OCI-LY1 (cell line): ENCODE measurements at regions not wholly inside any gene's neighbourhood (a gene's known extent, or its start where the extent isn't known, plus 50 kb on each side); places are given as distances from the start of the nearest gene placed in this dataset.

ENCODE experiments used
- H2AFZ ChIP-seq: fragments of 200-600 bp; sonication (generic), shearing (Covaris generic); 2 replicates; pipeline ENCODE4 v1.6.0; 2014; ENCODE audit warnings: antibody characterized with exemption, mild to moderate bottlenecking, low read length
- H3F3A ChIP-seq: fragments of 200-600 bp; sonication (generic), shearing (Covaris generic); 2 replicates; pipeline ENCODE4 v1.6.0; 2014; ENCODE audit warnings: mild to moderate bottlenecking, antibody characterized with exemption, low read length, moderate library complexity; ENCODE audit not compliant: insufficient read depth
- H3K27ac ChIP-seq: fragments of 200-600 bp; sonication (generic); 2 replicates; pipeline ENCODE4 v1.5.1; 2014; ENCODE audit warnings: low read length, mixed run types, mild to moderate bottlenecking, low read depth; ENCODE audit not compliant: poor library complexity, severe bottlenecking
- H3K27me3 ChIP-seq: fragments of 200-600 bp; sonication (generic); 2 replicates; pipeline ENCODE4 v1.6.0; 2014; ENCODE audit warnings: antibody characterized with exemption, mild to moderate bottlenecking, low read length, moderate library complexity; ENCODE audit not compliant: insufficient read depth
- H3K36me3 ChIP-seq: fragments of 200-600 bp; sonication (generic); 2 replicates; pipeline ENCODE4 v1.6.1; 2014; ENCODE audit warnings: mild to moderate bottlenecking, antibody characterized with exemption, low read length, moderate library complexity, mixed read lengths; ENCODE audit not compliant: insufficient read depth
- H3K4me1 ChIP-seq: fragments of 200-600 bp; sonication (generic); 2 replicates; pipeline ENCODE4 v1.5.1; 2014; ENCODE audit warnings: mild to moderate bottlenecking, low read length, moderate library complexity; ENCODE audit not compliant: insufficient read depth, severe bottlenecking
- H3K4me2 ChIP-seq: fragments of 200-600 bp; sonication (generic), shearing (Covaris generic); 2 replicates; pipeline ENCODE4 v1.6.1; 2014; ENCODE audit warnings: low read length
- H3K4me3 ChIP-seq: fragments of 200-600 bp; sonication (generic); 2 replicates; pipeline ENCODE4 v1.5.1; 2014; ENCODE audit warnings: low read length, low read depth, mild to moderate bottlenecking, mixed read lengths; ENCODE audit not compliant: poor library complexity, severe bottlenecking
- H3K79me2 ChIP-seq: fragments of 200-600 bp; shearing (Covaris generic); 2 replicates; pipeline ENCODE4 v1.6.1; 2016; ENCODE audit warnings: mixed run types, low read length, mixed read lengths; ENCODE audit not compliant: insufficient read depth
- H3K9ac ChIP-seq: fragments of 200-600 bp; sonication (generic), shearing (Covaris generic); 2 replicates; pipeline ENCODE4 v1.6.1; 2014; ENCODE audit warnings: mild to moderate bottlenecking, low read length, mixed read lengths
- H3K9me2 ChIP-seq: fragments of 200-600 bp; sonication (generic), shearing (Covaris generic); 2 replicates; pipeline ENCODE4 v1.6.1; 2014; ENCODE audit warnings: low read depth, mild to moderate bottlenecking, low read length, mixed read lengths
- H3K9me3 ChIP-seq: fragments of 200-600 bp; shearing (Covaris generic); 2 replicates; pipeline ENCODE4 v1.6.1; 2014; ENCODE audit warnings: low read length, mixed read lengths
- H4K20me1 ChIP-seq: fragments of 200-600 bp; sonication (generic), shearing (Covaris generic); 2 replicates; pipeline ENCODE4 v1.6.0; 2016; ENCODE audit warnings: mild to moderate bottlenecking, low read length; ENCODE audit not compliant: insufficient read depth
- CTCF ChIP-seq: fragments of 200-600 bp; sonication (generic), shearing (Covaris generic); IDR thresholded peaks from 2 replicates; pipeline ENCODE4 v1.5.1; 2017; ENCODE audit warnings: mild to moderate bottlenecking, antibody characterized with exemption, low read length, moderate library complexity, mixed read lengths
- EZH2 ChIP-seq: fragments of 200-600 bp; sonication (generic), shearing (Covaris generic); IDR thresholded peaks from 2 replicates; pipeline ENCODE4 v1.8.0; 2017; ENCODE audit warnings: borderline replicate concordance, mixed run types, mild to moderate bottlenecking, antibody characterized with exemption, low read length, moderate library complexity, mixed read lengths

- H2AFZ ChIP-seq, result no peak overlapping the region
- no peak overlapping the region for H3K4me3 ChIP-seq
- no peaks in the 10 kb centered on the region for H3K9me3 ChIP-seq
- no peaks in the 10 kb centered on the region for H3K79me2 ChIP-seq
- no peak for TF ChIP-seq EZH2
- no peak for TF ChIP-seq CTCF
- H4K20me1 ChIP-seq, result no peaks in the 10 kb centered on the region
- H3F3A ChIP-seq, result no peaks in the 10 kb centered on the region
- H3K36me3 ChIP-seq, result no peaks in the 10 kb centered on the region; the same call in 1 of the 2 replicates
- no peak overlapping the region for H3K27ac ChIP-seq
- no peaks in the 10 kb centered on the region for H3K27me3 ChIP-seq
- H3K4me1 ChIP-seq, result no peaks in the 10 kb centered on the region
- no peaks in the 10 kb centered on the region for H3K9me2 ChIP-seq
- H3K9ac ChIP-seq, result no peak overlapping the region
- no peak overlapping the region for H3K4me2 ChIP-seq
Measured at GRCh38 chr18:78557371-78557770, 422.2 kb upstream of the SALL3 start.

GRCh38 chr18:78558101-78558810 lies 421.4 kb upstream of the SALL3 start:
- Histone ChIP-seq H4K20me1 (no peaks in the 10 kb centered on the region), H3K4me1 (no peaks in the 10 kb centered on the region), H3K9me2 (no peaks in the 10 kb centered on the region), H3K36me3 (no peaks in the 10 kb centered on the region; the same call in 1 of the 2 replicates), H3K27ac (no peak overlapping the region), H3K4me3 (no peak overlapping the region), H3K4me2 (no peak overlapping the region), H3K9me3 (no peaks in the 10 kb centered on the region), H3K9ac (no peak overlapping the region), H3K79me2 (no peaks in the 10 kb centered on the region), H3K27me3 (no peaks in the 10 kb centered on the region), H3F3A (no peaks in the 10 kb centered on the region), H2AFZ (no peak overlapping the region)
- TF ChIP-seq CTCF (no peak), EZH2 (no peak)

GRCh38 chr18:78558948-78559347 lies 420.7 kb upstream of the SALL3 start:
- H3K36me3 ChIP-seq, result no peaks in the 10 kb centered on the region; the same call in 1 of the 2 replicates
- H3K79me2 ChIP-seq, result no peaks in the 10 kb centered on the region
- H3K4me1 ChIP-seq, result no peaks in the 10 kb centered on the region
- no peak overlapping the region for H2AFZ ChIP-seq
- no peaks in the 10 kb centered on the region for H3F3A ChIP-seq
- no peaks in the 10 kb centered on the region for H4K20me1 ChIP-seq
- H3K9me2 ChIP-seq, result no peaks in the 10 kb centered on the region
- no peaks in the 10 kb centered on the region for H3K9me3 ChIP-seq
- no peak overlapping the region for H3K4me2 ChIP-seq
- no peak overlapping the region for H3K4me3 ChIP-seq
- H3K27ac ChIP-seq, result no peak overlapping the region
- no peak overlapping the region for H3K9ac ChIP-seq
- no peak for TF ChIP-seq EZH2
- no peak for TF ChIP-seq CTCF
- H3K27me3 ChIP-seq, result no peaks in the 10 kb centered on the region
